ENCODE measurements at regions not wholly inside any gene's neighbourhood (a gene's known extent, or its start where the extent isn't known, plus 50 kb on each side); places are given as distances from the start of the nearest gene placed in this dataset.

GRCh38 chr2:155382776-155383175 is 684.3 kb downstream of the KCNJ3 start:
- DNase-seq (ENCODE audit: extremely low spot score), result no peak
- POLR2A ChIA-PET, result no interaction called here
- TF ChIP-seq, protein P1, sequence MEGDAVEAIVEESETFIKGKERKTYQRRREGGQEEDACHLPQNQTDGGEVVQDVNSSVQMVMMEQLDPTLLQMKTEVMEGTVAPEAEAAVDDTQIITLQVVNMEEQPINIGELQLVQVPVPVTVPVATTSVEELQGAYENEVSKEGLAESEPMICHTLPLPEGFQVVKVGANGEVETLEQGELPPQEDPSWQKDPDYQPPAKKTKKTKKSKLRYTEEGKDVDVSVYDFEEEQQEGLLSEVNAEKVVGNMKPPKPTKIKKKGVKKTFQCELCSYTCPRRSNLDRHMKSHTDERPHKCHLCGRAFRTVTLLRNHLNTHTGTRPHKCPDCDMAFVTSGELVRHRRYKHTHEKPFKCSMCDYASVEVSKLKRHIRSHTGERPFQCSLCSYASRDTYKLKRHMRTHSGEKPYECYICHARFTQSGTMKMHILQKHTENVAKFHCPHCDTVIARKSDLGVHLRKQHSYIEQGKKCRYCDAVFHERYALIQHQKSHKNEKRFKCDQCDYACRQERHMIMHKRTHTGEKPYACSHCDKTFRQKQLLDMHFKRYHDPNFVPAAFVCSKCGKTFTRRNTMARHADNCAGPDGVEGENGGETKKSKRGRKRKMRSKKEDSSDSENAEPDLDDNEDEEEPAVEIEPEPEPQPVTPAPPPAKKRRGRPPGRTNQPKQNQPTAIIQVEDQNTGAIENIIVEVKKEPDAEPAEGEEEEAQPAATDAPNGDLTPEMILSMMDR (IDR thresholded peaks at IDR 0.05; ENCODE audit: control extremely low read depth, extremely low read depth, low read depth, missing control alignments), result no peak
- CTCF ChIA-PET, result no interaction called here

DNA sequence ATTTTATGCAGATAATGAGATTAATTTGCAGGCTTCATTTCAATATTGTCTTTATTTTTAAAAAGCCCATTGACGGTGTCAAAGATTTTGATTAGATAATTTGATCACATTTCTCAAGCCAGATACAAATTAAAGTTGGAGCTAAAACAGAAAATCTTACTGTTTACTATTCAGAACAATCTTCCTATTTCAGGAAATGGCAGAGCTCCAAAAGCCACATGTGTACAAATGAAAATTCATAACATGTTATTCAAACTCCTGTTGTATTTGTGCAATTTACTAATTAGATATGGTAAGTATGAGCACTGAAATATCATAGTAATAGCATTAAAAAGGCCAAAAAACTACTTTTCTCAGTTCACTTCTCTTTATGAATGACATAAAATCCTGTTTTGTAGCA is 682.9 kb downstream of the KCNJ3 start:
- CTCF ChIA-PET, result no interaction called here
- TF ChIP-seq, protein P1 (IDR thresholded peaks at IDR 0.05; ENCODE audit: control extremely low read depth, extremely low read depth, low read depth, missing control alignments), result no peak

GRCh38 chr2:155379494-155379893 is 681.0 kb downstream of the KCNJ3 start:
- TF ChIP-seq, protein P1 (IDR thresholded peaks at IDR 0.05; ENCODE audit: control extremely low read depth, extremely low read depth, low read depth, missing control alignments), result no peak
- POLR2A ChIA-PET, result no interaction called here
- CTCF ChIA-PET, result interaction anchor here (1.0 to 1.5 kb wide), 2 partner anchors 26 to 437 kb away, joined by 3 to 4 read pairs; no protein-coding TSS in a partner anchor
- DNase-seq (ENCODE audit: extremely low spot score), result no peak

More for the DNA sequence above, 682.9 kb downstream of the KCNJ3 start:
- POLR2A ChIA-PET, result no interaction called here
- DNase-seq (ENCODE audit: extremely low spot score), result no peak

GRCh38 chr2:155377931-155378444 is 679.5 kb downstream of the KCNJ3 start:
- CTCF ChIA-PET, result interaction anchor here (0.8 to 2.9 kb wide), 12 partner anchors 8 to 1816 kb away, joined by 3 to 16 read pairs (median 4); no protein-coding TSS in a partner anchor
- no peak for DNase-seq (ENCODE audit: extremely low spot score)
- POLR2A ChIA-PET, result no interaction called here
- TF ChIP-seq, protein P1 (IDR thresholded peaks at IDR 0.05; ENCODE audit: control extremely low read depth, extremely low read depth, low read depth, missing control alignments), result no peak

DNA sequence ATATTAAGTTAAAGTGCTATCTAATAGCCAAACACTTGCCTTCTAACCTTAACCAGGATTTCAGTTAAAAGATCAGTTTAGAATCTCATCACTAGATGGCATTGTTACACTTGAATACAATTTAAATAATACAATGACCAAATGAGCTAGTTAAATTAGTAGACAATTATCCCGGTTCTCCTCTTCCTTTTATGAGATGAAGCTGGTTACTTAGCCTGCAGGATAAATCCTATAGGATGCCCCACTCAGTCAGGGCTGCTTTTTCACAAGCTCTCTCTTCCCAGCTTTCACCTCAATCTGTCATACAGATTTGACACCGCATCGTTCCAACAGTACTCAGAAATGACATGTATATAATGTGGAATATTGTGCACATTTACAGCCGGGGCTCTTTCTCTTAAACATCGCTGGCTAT is 678.8 kb downstream of the KCNJ3 start:
- ChIA-PET POLR2A (no interaction called here), CTCF (interaction anchor here (0.8 to 2.9 kb wide), 12 partner anchors 9 to 1817 kb away, joined by 3 to 16 read pairs (median 4); no protein-coding TSS in a partner anchor)
- TF ChIP-seq, protein P1 (IDR thresholded peaks at IDR 0.05; ENCODE audit: control extremely low read depth, extremely low read depth, low read depth, missing control alignments), result peak; percentile 44
- DNase-seq (ENCODE audit: extremely low spot score), result no peak

DNA sequence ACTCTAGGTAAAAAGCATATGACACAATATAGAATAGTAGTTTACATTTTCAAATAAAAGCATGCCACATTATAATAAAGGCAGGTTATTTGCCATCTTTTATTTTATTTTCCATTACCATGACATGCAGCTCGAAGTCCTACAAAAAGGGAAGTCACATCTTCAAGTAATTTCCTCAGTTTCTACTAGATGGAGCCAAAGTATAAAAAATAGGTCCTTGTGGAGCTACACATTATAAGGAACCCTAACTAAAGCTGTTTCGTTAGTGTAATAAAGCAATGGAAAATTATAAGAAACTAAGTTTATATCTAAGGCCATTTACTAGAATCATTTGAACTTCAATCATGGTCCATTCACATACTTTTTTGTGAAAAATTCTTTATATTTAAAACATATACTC is 674.5 kb downstream of the KCNJ3 start:
- DNase-seq (ENCODE audit: extremely low spot score), result no peak
- ChIA-PET POLR2A (no interaction called here), CTCF (interaction anchor here (2.5 kb wide), 1 partner anchor 443 kb away, joined by 8 read pairs; no protein-coding TSS in a partner anchor)
- TF ChIP-seq, protein P1 (IDR thresholded peaks at IDR 0.05; ENCODE audit: control extremely low read depth, extremely low read depth, low read depth, missing control alignments), result peak; percentile 9
